Stimulated activated naive CD8-positive, alpha-beta T cell treated with anti-CD3 and anti-CD28 coated beads, Interleukin-15, amount 100 ng/mL, for 72 hours (primary cell): ENCODE measurements at regions not wholly inside any gene's neighbourhood (a gene's known extent, or its start where the extent isn't known, plus 50 kb on each side); places are given as distances from the start of the nearest gene placed in this dataset.
"Not testable (repeated sequence)": the region's sequence is repeated elsewhere in the genome, so short reads cannot be mapped to it uniquely, and the experiment has no call there.

Source experiments
- ATAC-seq: fragments of 150-1000 bp; cut with Tn5 transposase; 2 replicates; pipeline ENCODE4 v1.10.0; 2021; ENCODE audit warnings: mild to moderate bottlenecking, moderate library complexity
- DNase-seq, 2 donors: peaks; one replicate each; pipeline ENCODE4 v3.0.0; 2021 to 2022
- H3K27ac Mint-ChIP-seq, 2 donors: one replicate each; pipeline ENCODE4 v1.8.0; 2022; ENCODE audit warnings: mild to moderate bottlenecking in 2 of 2, mixed read lengths in 2 of 2, moderate library complexity in 2 of 2
- H3K27me3 Mint-ChIP-seq: one replicate; pipeline ENCODE4 v1.8.0; 2022; ENCODE audit warnings: mixed read lengths
- H3K4me1 Mint-ChIP-seq: one replicate; pipeline ENCODE4 v1.8.0; 2022; ENCODE audit warnings: mild to moderate bottlenecking, mixed read lengths
- H3K4me3 Mint-ChIP-seq, 2 donors: one replicate each; pipeline ENCODE4 v1.8.0; 2022; ENCODE audit warnings: mild to moderate bottlenecking in 2 of 2, mixed read lengths in 2 of 2, moderate library complexity in 1 of 2
- H3K9me3 Mint-ChIP-seq, 2 donors: one replicate each; pipeline ENCODE4 v1.8.0; 2022; ENCODE audit warnings: mixed read lengths in 2 of 2

DNA sequence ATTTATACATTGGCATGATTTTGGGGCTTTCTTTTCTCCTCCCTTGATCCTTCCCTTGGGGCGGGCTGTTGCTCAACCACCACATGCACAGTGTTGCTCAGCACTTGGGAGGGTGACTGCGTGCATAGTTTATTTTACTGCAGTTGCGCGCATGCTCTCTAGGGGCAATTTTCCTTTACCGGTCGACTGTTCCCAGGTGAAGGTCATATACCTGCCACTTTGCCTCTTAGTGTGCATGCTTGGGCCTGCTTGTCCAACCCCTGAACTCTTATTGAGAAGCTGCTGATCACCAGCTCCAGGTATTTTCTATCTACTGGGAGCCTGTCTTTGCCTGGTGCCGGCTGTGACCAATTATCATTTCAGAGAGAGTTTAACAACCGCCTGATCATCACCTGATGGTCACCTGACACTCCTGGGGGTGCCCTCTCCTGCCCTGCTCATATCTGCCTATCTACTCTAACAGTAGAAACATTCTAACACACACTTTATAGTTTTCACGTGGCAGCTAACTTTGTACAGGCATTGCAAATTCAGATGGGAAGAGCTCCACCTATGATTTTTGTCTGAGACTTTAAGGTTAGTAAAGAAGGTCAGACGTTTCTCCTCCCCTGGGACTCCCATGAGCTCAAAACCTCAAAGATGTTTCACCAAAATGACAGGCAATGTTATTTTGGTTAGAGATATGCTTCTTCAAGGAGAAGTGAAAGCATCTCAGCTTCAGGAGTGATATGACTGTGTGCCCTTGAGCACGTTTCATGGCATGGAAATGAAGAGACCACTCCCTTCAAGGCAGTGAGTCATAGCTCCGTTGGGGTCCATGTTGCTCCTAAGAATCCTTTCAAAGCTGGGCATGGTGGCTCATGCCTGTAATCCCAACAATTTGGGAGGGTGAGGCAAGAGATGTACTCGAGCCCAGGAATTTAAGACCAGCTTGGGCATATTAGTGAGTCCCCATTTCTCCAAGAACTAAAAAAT lies 227.5 kb upstream of the MYLIP start:
- ATAC-seq: peak; percentile 88
- Mint-ChIP-seq H3K4me1 (peaks cover 40% of the 10 kb centered on the region), H3K9me3 (peaks cover 0 to 9% of the 10 kb centered on the region in 2 donors), H3K27ac (peak overlapping the region; percentile 67 to 80), H3K27me3 (peaks cover 28% of the 10 kb centered on the region), H3K4me3 (peak overlapping the region; percentile 3 to 54)
- DNase-seq: peak; percentile 25 to 29

DNA sequence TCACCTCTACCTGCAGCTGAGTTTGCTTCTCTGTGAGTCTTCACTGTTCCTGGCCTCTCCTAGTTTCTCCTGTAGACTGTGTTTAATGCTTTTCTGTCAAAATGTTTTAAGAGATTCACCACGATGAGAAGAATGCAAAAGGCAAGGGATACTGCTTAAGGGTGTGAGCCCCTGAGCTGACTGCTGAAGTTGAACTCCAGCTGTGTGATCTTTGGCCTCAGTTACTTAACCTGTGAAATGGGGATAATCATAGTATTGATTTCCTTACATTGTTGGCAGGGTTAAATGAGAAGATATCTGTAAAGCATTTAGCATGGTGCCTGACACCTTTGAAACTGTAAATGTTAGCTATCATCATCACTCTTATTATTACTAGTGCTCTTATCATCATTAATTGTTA lies 230.2 kb upstream of the MYLIP start:
- peaks cover 22% of the 10 kb centered on the region for H3K27me3 Mint-ChIP-seq
- no peak overlapping the region for H3K27ac Mint-ChIP-seq
- DNase-seq: no peak
- no peak overlapping the region for H3K4me3 Mint-ChIP-seq
- peaks cover 0 to 7% of the 10 kb centered on the region in 2 donors for H3K9me3 Mint-ChIP-seq
- peaks cover 17% of the 10 kb centered on the region for H3K4me1 Mint-ChIP-seq
- ATAC-seq: no peak

DNA sequence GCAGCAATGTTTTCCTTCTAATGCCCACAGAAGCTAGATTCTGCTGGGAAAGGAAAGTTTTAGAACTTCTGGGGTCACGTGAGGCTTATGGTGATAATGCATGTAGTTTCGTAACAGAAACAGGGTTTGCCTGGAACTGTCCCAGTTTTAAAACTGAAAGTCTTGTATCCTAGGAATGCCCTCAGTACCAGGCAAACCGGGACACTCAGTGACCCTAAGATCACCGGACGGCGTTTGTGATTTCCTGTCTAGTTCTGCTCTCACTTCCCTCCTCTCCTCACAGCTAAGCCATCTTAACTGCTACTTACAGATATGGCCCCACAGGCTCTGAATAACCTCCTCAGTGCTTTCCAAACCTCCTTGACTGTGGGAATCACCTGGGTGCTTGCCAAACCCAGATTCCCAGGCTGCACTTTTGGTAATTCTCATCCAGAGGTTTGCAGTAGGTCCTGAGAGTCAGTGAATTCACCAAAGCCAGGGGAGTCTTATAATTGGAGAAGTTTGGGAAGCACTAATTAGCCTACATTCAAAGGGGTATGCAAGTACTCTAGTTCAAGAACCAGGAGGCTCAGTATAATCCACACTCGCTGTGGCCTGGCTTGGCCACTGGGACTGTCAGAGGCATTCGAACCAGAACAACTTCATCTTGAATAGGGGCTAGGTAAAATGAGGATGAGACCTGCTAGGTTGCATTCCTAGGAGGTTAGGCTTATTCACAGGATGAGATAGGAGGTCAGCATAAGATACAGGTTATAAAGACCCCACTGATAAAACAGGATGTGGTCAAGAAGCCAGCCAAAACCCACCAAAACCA lies 231.6 kb upstream of the MYLIP start:
- no peak overlapping the region for H3K4me3 Mint-ChIP-seq
- peaks cover 17% of the 10 kb centered on the region for H3K27me3 Mint-ChIP-seq
- no peaks in the 10 kb centered on the region for H3K9me3 Mint-ChIP-seq
- no peak for DNase-seq
- peaks cover 16% of the 10 kb centered on the region for H3K4me1 Mint-ChIP-seq
- no peak for ATAC-seq
- no peak overlapping the region for H3K27ac Mint-ChIP-seq

DNA sequence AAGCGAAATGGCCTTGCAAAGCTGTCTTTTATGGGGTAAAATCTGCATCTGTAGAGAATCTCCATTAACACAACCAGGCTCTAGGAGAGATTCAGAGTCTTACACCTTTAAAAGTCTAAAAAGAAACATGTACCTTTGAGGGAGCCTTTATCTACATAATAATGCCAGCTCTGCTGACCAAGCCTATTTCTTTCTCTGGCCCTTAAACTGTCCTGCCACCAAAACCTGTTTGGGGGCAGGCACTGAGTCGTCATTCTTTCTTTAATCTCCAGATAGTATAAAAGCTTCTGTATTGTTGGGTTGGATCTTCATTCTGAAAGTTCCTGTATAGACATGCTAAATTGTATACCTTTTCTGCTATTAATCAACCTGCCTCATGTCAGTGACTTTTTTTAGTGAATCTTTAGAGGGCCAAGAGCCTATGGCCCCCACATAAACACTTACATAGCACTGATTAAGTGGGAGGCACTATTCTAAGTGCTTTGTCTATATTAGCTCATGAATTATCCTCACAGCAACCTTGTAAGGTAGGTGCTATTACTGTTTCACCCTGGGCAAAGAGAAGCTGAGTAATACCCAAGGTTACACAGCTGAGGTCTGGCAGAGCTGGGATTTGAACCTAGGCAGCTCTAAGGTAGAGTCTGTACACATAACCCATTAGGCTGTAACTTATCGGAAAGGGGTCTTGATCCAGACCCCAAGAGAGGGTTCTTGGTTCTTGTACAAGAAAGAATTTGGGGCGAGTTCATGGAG lies 232.3 kb upstream of the DTNBP1 start:
- no peaks in the 10 kb centered on the region for H3K4me1 Mint-ChIP-seq
- H3K9me3 Mint-ChIP-seq: no peaks in the 10 kb centered on the region
- ATAC-seq: no peak
- H3K27ac Mint-ChIP-seq: no peak overlapping the region
- no peak for DNase-seq
- H3K4me3 Mint-ChIP-seq: no peak overlapping the region
- H3K27me3 Mint-ChIP-seq: peaks cover 6% of the 10 kb centered on the region

DNA sequence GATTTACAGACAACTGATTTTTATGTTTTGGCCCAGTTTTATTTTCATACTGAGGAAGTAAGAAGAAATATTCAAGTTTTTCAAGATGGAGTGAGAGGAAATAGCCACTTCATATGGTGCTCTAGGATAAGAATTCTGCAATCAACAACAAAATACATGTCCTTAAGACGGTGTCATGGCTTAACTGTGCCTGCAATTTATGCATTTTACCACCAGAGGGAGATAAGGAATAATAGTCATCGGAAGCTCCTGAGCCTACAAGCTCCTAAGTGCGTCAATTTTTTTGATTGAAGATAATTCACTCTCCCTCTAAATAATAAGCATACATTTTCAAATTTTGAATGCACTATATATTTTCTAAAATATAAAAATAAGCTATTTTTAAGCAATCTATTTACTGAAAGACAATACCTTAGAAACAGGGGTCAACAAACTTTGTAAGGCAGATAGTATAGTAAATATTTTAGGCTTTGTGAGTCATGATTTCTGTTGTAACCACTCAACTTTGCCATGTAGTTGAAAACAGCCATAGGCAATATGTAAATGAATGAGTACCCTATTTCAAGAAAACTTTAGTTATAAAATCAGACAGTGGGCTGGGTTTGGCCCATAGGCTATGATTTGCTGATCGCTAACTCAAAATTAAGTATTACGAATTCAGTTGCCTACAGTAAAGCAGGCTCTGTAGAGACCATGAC lies 230.9 kb upstream of the DTNBP1 start:
- no peak for ATAC-seq
- H3K27ac Mint-ChIP-seq: no peak overlapping the region
- peaks cover 3% of the 10 kb centered on the region for H3K27me3 Mint-ChIP-seq
- H3K4me1 Mint-ChIP-seq: no peaks in the 10 kb centered on the region
- no peak for DNase-seq
- H3K4me3 Mint-ChIP-seq: no peak overlapping the region
- no peaks in the 10 kb centered on the region for H3K9me3 Mint-ChIP-seq

DNA sequence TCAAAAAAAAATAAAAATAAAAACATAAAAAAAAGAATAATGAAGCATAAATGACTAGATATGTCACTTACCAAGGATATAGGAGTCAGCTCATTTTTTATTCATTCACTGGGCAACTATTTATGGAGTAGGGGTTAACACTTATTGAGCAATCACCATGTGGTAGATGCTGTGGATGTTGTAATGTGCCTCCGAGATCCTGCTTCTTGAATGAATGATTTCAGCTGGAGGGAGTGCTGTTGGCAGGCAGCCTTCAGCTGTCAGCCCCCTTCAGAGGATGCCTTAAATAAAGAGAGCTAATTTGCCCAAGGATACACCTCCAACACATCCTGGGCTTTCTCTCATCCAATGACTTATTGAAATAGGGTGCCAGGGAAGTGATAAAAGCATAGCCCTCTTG lies 229.5 kb upstream of the DTNBP1 start:
- ATAC-seq (no peak), DNase-seq (no peak)
- Mint-ChIP-seq H3K27me3 (no peaks in the 10 kb centered on the region), H3K4me1 (no peaks in the 10 kb centered on the region), H3K27ac (no peak overlapping the region), H3K4me3 (no peak overlapping the region), H3K9me3 (no peaks in the 10 kb centered on the region)

DNA sequence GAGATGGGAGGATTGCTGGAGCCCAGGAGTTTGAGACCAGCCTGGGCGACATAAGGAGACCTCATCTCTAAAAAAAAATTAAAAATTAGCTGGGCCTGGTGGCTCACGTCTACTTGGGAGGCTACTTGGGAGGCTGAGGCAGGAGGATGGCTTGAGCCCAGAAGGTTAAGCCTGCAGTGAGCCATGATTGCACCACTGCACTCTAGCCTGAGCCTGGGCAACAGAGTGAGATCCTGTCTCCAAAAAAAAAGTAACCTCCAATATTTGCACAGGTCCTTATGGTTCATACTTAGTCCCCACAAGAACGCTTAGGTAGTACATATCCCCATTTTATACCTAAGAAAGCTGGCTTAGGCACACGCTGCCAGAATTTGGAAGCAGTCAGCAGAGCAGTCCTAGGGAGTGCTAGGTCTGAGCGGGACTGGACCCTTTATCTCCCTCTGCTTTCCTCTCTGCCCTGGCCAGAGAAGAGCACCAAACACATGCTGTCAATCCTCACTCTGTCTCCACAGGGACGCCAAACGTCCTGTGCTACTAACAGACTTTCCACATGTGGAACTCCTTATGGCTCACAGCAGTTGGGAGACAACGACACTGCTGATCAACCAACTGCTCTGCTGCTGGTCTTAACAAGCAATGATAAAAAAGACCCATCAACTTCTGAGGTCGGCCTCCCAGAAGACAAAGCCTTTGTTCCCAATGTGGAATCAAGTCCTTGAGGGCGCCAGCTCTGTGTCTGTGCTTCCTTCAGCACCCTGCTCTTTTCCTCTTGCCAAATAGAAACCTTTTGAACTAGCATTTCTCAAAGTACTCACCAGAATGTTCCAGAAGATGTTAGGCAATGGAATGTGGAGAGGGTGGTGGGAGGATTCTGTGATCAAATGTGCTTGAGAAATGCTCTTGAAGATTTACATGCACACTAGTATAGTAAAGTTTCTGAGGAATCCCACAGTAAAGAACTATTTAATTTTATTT lies 226.3 kb upstream of the DTNBP1 start:
- ATAC-seq (no peak), DNase-seq (no peak)
- Mint-ChIP-seq H3K4me1 (no peaks in the 10 kb centered on the region), H3K27ac (no peak overlapping the region), H3K4me3 (no peak overlapping the region), H3K9me3 (no peaks in the 10 kb centered on the region), H3K27me3 (no peaks in the 10 kb centered on the region)

DNA sequence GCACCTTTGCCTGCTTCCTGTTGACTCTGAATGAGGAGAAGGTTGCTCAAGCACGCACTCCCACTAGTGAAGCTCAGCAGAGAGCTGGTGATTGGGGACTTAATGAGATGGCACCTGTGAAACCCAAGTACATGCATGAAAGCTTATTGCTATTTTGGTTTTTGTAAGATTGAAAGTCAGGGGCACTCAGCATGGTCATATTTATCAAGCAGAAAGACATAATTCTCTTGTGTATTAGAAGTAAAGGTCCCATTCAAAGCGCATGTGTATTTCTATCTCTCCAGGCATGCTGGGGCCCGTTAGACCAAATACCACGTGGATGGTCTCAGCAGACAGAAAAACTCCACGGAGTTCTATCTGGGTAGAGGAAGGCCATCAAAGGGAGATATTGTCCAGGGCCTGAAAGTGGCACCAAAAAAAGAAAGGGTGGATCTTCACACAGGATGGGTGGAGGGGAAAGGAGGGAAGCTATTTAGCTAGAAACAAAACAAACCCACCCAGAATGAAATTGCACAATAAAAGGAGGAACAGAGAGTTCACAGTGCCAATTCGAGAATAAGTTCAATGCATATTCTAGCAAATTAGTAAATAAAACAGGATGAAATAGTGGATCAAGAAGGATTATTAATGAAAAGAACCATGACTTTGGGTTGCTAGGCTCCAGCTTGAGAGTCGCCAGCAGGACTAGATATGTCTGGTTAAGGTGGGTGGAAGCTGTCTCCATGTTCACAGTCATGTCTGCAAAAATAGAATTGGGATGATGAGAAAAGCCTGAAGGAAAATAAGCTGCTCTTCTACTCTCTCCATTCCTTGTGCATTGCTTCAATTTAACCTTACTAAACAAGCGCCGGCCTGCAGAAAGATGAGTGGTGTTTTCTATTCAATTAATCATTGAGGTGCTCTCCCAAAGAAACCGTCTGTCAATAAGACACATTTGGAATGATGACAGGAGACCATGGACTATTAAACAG lies 224.9 kb upstream of the DTNBP1 start:
- Mint-ChIP-seq H3K27me3 (no peaks in the 10 kb centered on the region), H3K27ac (no peak overlapping the region)
- ATAC-seq: no peak

DNA sequence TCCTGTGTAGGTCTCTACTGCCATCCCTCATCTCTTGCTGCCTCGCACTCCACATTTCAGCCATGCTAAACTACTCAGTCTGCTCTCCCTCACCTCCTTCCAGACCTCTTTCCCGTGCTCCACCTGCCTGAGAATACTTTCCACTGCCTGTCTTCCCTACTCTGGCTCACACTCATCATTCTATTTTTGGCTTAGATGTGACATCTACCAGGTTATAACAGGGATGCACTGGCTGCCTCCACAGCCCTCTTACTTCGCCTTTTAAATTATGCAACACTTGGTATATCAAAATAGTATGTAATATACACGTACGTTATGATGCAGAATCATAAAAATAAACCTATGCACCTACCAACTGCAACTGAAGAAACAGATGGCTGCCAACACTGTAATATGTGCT lies 222.8 kb upstream of the DTNBP1 start:
- H3K4me1 Mint-ChIP-seq: peaks cover 10% of the 10 kb centered on the region
- no peak overlapping the region for H3K27ac Mint-ChIP-seq
- no peak overlapping the region for H3K4me3 Mint-ChIP-seq
- ATAC-seq (no peak), DNase-seq (no peak)
- no peaks in the 10 kb centered on the region for H3K9me3 Mint-ChIP-seq
- H3K27me3 Mint-ChIP-seq: no peaks in the 10 kb centered on the region

More for the DNA sequence above, 224.9 kb upstream of the DTNBP1 start:
- no peaks in the 10 kb centered on the region for H3K9me3 Mint-ChIP-seq
- no peak for DNase-seq
- no peak overlapping the region for H3K4me3 Mint-ChIP-seq
- no peaks in the 10 kb centered on the region for H3K4me1 Mint-ChIP-seq

DNA sequence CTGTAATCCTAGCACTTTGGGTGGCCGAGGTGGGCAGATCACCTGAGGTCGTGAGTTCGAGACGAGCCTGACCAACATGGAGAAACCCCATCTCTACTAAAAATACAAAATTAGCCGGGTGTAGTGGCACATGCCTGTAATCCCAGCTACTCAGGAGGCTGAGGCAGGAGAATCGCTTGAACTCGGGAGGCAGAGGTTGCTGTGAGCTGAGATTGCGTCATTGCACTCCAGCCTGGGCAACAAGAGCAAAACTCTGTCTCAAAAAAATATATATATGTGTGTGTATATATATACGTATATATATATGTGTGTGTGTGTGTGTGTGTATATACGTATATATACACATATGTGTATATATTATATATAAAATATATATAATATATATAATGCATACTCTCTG lies 220.8 kb upstream of the DTNBP1 start:
- not testable (repeated sequence) for ATAC-seq, H3K27ac Mint-ChIP-seq, DNase-seq, H3K4me3 Mint-ChIP-seq, H3K9me3 Mint-ChIP-seq, H3K27me3 Mint-ChIP-seq
- peaks cover 22% of the 10 kb centered on the region for H3K4me1 Mint-ChIP-seq

DNA sequence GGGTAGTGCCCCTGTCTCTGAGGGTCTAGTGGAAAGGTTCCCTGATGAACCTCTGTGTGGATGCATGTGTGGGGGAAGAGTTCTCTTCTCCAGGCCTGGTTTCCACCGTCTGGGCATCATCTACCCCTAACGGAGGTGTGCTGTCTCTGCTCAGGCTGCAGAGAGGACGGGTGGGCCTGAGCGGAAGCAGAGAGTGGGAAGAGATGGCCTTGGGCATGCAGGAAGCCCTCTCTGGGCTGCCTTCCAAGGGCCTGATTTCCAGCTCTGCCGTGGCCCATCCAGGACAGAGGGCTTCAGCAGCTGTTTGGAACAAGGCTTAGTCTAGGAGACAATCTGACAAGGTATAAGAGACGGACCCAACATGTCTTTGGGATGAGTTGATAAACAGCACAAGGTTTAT lies 220.1 kb upstream of the DTNBP1 start:
- DNase-seq: no peak
- ATAC-seq: no peak

DNA sequence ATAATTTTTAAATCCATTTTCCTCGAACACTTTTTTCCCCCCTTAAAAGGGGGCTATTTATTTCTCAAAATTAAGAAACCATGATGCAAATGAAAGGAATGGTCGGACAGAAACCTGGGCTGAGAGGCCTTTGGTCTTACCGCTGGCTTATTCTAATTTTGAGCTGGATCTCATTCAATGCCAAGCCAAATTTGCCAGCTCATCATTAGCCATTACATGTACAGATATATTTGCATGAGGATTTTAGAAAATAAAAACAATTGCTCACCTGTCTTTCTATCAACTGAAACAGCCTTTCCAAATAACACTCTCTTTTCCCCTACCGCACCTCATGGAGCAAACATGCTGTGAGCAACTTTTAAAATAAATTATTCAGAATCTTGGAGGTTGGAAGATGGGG lies 219.5 kb upstream of the DTNBP1 start:
- ATAC-seq: no peak
- Mint-ChIP-seq H3K9me3 (no peaks in the 10 kb centered on the region), H3K4me3 (no peak overlapping the region), H3K27me3 (no peaks in the 10 kb centered on the region), H3K27ac (peak overlapping the region in 1 of 2 donors; percentile 7), H3K4me1 (peaks cover 22% of the 10 kb centered on the region)
- no peak for DNase-seq

More for the DNA sequence above, 220.1 kb upstream of the DTNBP1 start:
- H3K4me1 Mint-ChIP-seq: peaks cover 22% of the 10 kb centered on the region
- H3K27ac Mint-ChIP-seq: no peak overlapping the region
- no peaks in the 10 kb centered on the region for H3K27me3 Mint-ChIP-seq
- H3K9me3 Mint-ChIP-seq: no peaks in the 10 kb centered on the region
- no peak overlapping the region for H3K4me3 Mint-ChIP-seq

DNA sequence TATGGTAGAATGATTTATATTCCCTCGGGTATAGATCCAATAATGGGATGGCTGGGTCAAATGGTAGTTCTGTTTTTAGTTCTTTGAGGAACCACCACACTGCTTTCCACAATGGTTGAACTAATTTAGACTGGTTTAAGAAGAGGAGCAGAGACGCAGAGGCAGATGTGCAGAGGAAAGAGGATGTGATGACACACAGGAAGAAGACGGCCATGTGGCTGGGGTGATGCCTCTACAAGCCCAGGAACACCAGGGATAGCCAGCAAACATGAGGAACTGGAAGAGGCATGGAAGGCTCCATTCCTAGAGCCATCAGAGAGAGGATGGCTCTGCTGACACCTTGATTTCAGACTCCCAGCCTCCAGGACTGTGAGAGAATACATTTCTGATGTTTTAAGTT lies 218.3 kb upstream of the DTNBP1 start:
- peaks cover 22% of the 10 kb centered on the region for H3K4me1 Mint-ChIP-seq
- no peaks in the 10 kb centered on the region for H3K9me3 Mint-ChIP-seq
- ATAC-seq (no peak), DNase-seq (no peak)
- H3K27ac Mint-ChIP-seq: peak overlapping the region in 1 of 2 donors; percentile 14
- H3K4me3 Mint-ChIP-seq: no peak overlapping the region
- no peaks in the 10 kb centered on the region for H3K27me3 Mint-ChIP-seq
